ENCODE measurements at regions not wholly inside any gene's neighbourhood (a gene's known extent, or its start where the extent isn't known, plus 50 kb on each side); places are given as distances from the start of the nearest gene placed in this dataset.

DNA sequence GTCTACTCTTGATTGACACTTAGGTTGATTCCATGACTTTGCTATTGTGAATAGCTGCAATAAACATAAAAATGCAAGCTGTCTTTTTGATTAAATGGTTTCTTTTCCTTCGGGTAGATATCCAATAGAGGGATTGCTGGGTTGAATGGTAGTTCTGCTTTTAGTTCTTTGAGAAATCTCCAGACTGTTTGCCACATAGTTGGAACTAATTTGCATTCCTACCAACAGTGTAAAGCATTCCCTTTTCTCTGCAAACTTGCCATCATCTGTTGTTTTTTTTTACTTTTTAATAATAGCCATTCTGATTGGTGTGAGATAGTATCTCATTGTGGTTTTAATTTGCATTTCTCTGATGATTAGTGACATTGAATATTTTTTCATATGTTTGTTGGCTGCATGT lies 122.2 kb upstream of the PRKG2 start:
- TF ChIP-seq CTCF (IDR thresholded peaks at IDR 0.05; ENCODE audit: low read depth, low read length) (no peak), EZH2phosphoT487 (IDR thresholded peaks at IDR 0.05; ENCODE audit: low read depth) (no peak)
